Fibroblast of the aortic adventitia (primary cell): ENCODE measurements at regions not wholly inside any gene's neighbourhood (a gene's known extent, or its start where the extent isn't known, plus 50 kb on each side); places are given as distances from the start of the nearest gene placed in this dataset. TPM values are rescaled to one million over a fixed set of nuclear protein-coding genes. Genes with fewer than 3 reads are reported as not detected.

ENCODE experiments used
- DNase-seq: peaks from one replicate; pipeline ENCODE4 v3.0.0-alpha.2; 2010; ENCODE audit warnings: low read depth
- H3K4me3 ChIP-seq: 2 replicates; pipeline ENCODE4 v1.5.1; 2011; ENCODE audit warnings: low read depth, mild to moderate bottlenecking, control low read depth, low read length, moderate library complexity
- small RNA-seq: library from RNA; depleted of rRNA; stranded (forward); fragments of <200 nt; gene quantifications from one replicate; pipeline ENCODE3, GENCODE V24; 2012
- TF ChIP-seq, protein P1 (sequence below): IDR thresholded peaks from 2 replicates; pipeline ENCODE4 v1.5.1; 2011; ENCODE audit warnings: mild to moderate bottlenecking, low read length, control low read depth, inconsistent platforms; ENCODE audit not compliant: insufficient read depth

DNA sequence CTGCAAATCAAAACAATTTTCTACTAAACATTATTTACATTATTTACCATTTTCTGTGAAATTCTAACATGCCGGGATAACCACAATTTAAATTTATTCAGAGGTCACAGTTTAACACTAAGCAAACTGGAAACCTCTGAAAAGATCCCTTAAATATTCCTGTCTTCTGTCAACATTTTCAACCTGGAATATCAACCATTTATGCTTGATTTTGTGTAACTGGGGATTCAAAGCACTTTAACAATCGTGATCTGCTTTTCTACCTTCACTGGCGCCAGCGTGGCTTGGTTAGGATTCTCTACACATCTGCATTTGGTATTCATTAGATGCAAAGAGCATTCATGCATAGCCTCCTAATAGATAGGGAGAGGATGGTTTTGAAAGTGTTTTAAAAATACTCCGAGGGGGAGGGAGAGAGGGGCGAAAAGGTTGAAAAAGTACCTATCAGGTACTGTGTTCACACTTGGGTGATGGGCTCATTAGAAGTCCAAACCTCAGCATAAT, 59.9 kb upstream of the RAB12 start:
- TF ChIP-seq, protein P1, sequence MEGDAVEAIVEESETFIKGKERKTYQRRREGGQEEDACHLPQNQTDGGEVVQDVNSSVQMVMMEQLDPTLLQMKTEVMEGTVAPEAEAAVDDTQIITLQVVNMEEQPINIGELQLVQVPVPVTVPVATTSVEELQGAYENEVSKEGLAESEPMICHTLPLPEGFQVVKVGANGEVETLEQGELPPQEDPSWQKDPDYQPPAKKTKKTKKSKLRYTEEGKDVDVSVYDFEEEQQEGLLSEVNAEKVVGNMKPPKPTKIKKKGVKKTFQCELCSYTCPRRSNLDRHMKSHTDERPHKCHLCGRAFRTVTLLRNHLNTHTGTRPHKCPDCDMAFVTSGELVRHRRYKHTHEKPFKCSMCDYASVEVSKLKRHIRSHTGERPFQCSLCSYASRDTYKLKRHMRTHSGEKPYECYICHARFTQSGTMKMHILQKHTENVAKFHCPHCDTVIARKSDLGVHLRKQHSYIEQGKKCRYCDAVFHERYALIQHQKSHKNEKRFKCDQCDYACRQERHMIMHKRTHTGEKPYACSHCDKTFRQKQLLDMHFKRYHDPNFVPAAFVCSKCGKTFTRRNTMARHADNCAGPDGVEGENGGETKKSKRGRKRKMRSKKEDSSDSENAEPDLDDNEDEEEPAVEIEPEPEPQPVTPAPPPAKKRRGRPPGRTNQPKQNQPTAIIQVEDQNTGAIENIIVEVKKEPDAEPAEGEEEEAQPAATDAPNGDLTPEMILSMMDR: no peak
- no peak for DNase-seq
- no peak overlapping the region for H3K4me3 ChIP-seq

DNA sequence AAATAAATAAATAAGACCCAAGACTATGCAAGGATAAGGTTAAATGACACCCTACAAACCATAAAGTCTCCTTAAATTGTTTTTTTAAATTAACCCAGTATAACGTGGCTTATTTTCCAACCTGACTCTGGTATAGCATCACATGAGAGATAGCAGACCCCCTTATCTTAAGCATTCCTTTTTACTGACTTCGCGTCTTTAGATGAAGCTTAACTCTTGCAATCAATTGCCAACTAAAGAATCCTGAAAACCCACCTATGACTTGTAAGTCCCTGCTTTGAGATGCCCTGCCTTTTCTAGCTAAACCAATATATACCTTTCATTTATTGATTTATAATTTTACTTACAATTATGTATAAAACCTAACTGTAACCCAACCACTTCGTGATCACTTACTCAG, 57.1 kb upstream of the RAB12 start:
- TF ChIP-seq, protein P1: no peak
- no peak overlapping the region for H3K4me3 ChIP-seq
- no peak for DNase-seq

DNA sequence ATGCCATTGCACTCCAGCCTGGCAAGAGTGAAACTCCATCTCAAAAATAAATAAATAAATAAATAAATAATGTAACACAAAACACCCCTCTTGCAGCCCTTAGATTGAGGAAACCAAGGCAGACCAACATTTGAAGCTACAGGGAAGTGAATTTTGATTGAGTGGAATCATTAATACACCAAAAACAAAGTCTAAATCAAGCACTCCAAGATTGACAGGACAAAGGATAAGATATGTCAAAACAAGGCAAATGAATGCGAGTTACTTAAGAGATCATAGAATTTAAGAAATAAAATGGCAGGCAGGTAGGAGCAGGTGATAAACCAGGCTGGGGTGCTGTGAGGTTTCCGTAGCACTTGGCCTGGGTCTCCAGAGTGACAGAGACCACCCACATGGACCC, 54.9 kb upstream of the RAB12 start:
- no peak for DNase-seq
- TF ChIP-seq, protein P1: no peak
- H3K4me3 ChIP-seq: no peak overlapping the region

DNA sequence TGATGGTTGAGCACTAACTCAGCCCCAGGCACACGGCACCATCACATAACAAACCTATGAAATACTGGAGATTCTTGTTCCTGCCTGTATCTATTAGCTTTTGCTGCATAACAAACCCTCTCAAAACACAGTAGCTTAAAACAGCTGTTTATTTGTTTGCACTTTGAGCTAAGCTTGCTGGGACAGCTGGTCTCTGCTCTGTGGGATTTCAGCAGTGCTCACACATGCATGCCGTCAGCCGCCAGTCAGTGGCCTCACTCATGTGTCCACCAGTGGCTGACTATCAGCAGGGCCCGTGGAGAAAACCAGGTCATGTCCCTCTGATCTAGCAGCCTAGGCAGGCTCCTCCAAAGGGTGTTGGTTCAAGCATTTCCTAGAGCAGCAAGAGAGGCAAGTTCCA, 52.8 kb upstream of the RAB12 start:
- TF ChIP-seq, protein P1: no peak
- DNase-seq: no peak
- no peak overlapping the region for H3K4me3 ChIP-seq

Small RNA genes in the stretch of these regions (small RNA-seq; reads per million reads assigned to genes)
- not detected for gene RN7SL50P
